ENCODE measurements at regions not wholly inside any gene's neighbourhood (a gene's known extent, or its start where the extent isn't known, plus 50 kb on each side); places are given as distances from the start of the nearest gene placed in this dataset.

DNA sequence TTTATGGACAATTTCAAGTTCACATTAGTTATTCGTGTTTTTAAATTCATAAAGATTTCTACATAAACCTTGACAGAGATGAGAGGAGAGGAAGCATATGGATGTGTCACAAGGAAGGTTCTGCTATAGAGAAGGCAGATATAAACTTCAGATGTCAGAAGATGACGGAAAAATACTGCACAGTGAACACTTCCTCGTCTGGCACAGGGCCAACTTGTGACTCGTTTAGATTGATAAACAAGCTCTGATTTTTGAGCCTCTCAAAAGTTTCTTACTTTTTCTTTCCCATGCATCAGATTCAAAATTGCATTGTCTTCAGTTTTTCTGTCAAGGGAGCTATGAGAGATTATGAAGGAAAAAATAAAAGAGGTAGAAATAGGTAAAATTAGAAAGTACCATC lies 156.4 kb upstream of the MINDY3 start:
- TF ChIP-seq CTCF (IDR thresholded peaks at IDR 0.05), result no peak
- TF ChIP-seq POLR2AphosphoS5 (IDR thresholded peaks at IDR 0.05), result no peak
